ENCODE measurements at regions not wholly inside any gene's neighbourhood (a gene's known extent, or its start where the extent isn't known, plus 50 kb on each side); places are given as distances from the start of the nearest gene placed in this dataset.

- H3K27me3 ChIP-seq (replicated peaks; ENCODE audit: insufficient read depth, low read depth, low read length, poor library complexity): no peaks in the 10 kb centered on the region
- intact Hi-C loops (cut with micrococcal nuclease; ENCODE audit: unreplicated experiment): no loop called here
- TF ChIP-seq EZH2 (IDR thresholded peaks at IDR 0.05; ENCODE audit: borderline replicate concordance, low read depth, low read length, poor library complexity, severe bottlenecking): no peak
- TF ChIP-seq, protein P1, sequence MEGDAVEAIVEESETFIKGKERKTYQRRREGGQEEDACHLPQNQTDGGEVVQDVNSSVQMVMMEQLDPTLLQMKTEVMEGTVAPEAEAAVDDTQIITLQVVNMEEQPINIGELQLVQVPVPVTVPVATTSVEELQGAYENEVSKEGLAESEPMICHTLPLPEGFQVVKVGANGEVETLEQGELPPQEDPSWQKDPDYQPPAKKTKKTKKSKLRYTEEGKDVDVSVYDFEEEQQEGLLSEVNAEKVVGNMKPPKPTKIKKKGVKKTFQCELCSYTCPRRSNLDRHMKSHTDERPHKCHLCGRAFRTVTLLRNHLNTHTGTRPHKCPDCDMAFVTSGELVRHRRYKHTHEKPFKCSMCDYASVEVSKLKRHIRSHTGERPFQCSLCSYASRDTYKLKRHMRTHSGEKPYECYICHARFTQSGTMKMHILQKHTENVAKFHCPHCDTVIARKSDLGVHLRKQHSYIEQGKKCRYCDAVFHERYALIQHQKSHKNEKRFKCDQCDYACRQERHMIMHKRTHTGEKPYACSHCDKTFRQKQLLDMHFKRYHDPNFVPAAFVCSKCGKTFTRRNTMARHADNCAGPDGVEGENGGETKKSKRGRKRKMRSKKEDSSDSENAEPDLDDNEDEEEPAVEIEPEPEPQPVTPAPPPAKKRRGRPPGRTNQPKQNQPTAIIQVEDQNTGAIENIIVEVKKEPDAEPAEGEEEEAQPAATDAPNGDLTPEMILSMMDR (conservative IDR thresholded peaks at IDR 0.05; ENCODE audit: low read depth, low read length): no peak
- ChIA-PET POLR2A (ENCODE audit: low non-redundant PET) (no interaction called here), CTCF (no interaction called here)
- DNase-seq (ENCODE audit: low spot score): no peak
- no peak overlapping the region for H3K27ac ChIP-seq (ENCODE audit: low read depth, low read length, poor library complexity, severe bottlenecking)
- H3K9me3 ChIP-seq (ENCODE audit: low read depth, low read length, poor library complexity, severe bottlenecking): no peaks in the 10 kb centered on the region
- H3K4me1 ChIP-seq (ENCODE audit: insufficient read depth, low read length, poor library complexity, severe bottlenecking): no peaks in the 10 kb centered on the region
- BruUV-seq (replicated peaks): no TSS peak
- no peaks in the 10 kb centered on the region for H3K36me3 ChIP-seq (ENCODE audit: insufficient read depth, low read length, poor library complexity, severe bottlenecking)
- H3K4me3 ChIP-seq (ENCODE audit: low read depth, low read length, poor library complexity, severe bottlenecking): no peak overlapping the region
These were observed 72.1 kb upstream of the HDGFL1 start for GRCh38 chr6:22497276-22497675.

DNA sequence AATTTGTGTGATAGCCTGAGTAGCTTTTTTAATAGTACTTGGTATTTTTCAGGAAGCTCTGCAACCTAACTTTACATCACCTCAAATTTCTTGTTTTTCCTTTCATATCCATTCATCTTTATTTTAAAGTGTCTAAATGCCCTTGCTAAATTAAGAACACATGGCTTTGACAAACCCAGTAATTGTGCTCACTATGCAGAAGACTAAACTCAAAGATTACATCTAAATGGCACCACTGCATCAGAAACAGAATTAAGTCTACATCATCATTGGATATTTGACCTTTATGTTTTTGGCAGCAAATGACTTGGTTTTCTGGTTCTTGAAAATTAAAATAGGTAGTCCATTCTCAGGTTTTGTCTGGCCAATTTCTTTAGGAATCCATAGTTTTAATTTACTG, 69.6 kb upstream of the HDGFL1 start:
- Histone ChIP-seq H3K4me1 (ENCODE audit: insufficient read depth, low read length, poor library complexity, severe bottlenecking) (no peaks in the 10 kb centered on the region), H3K9me3 (ENCODE audit: low read depth, low read length, poor library complexity, severe bottlenecking) (no peaks in the 10 kb centered on the region), H3K4me3 (ENCODE audit: low read depth, low read length, poor library complexity, severe bottlenecking) (no peak overlapping the region), H3K36me3 (ENCODE audit: insufficient read depth, low read length, poor library complexity, severe bottlenecking) (no peaks in the 10 kb centered on the region), H3K27me3 (replicated peaks; ENCODE audit: insufficient read depth, low read depth, low read length, poor library complexity) (no peaks in the 10 kb centered on the region), H3K27ac (ENCODE audit: low read depth, low read length, poor library complexity, severe bottlenecking) (no peak overlapping the region)
- POLR2A ChIA-PET (ENCODE audit: low non-redundant PET): no interaction called here
- TF ChIP-seq, protein P1 (conservative IDR thresholded peaks at IDR 0.05; ENCODE audit: low read depth, low read length): no peak
- TF ChIP-seq EZH2 (IDR thresholded peaks at IDR 0.05; ENCODE audit: borderline replicate concordance, low read depth, low read length, poor library complexity, severe bottlenecking): no peak
- BruUV-seq (replicated peaks): no TSS peak
- CTCF ChIA-PET: no interaction called here
- intact Hi-C loops (cut with micrococcal nuclease; ENCODE audit: unreplicated experiment): no loop called here
- DNase-seq (ENCODE audit: low spot score): no peak

- no peak for DNase-seq (ENCODE audit: low spot score)
- ChIA-PET CTCF (no interaction called here), POLR2A (ENCODE audit: low non-redundant PET) (no interaction called here)
- no TSS peak for BruUV-seq (replicated peaks)
- Histone ChIP-seq H3K4me1 (ENCODE audit: insufficient read depth, low read length, poor library complexity, severe bottlenecking) (no peaks in the 10 kb centered on the region), H3K27ac (ENCODE audit: low read depth, low read length, poor library complexity, severe bottlenecking) (no peak overlapping the region), H3K4me3 (ENCODE audit: low read depth, low read length, poor library complexity, severe bottlenecking) (no peak overlapping the region), H3K36me3 (ENCODE audit: insufficient read depth, low read length, poor library complexity, severe bottlenecking) (no peaks in the 10 kb centered on the region), H3K9me3 (ENCODE audit: low read depth, low read length, poor library complexity, severe bottlenecking) (no peaks in the 10 kb centered on the region), H3K27me3 (replicated peaks; ENCODE audit: insufficient read depth, low read depth, low read length, poor library complexity) (no peaks in the 10 kb centered on the region)
- TF ChIP-seq EZH2 (IDR thresholded peaks at IDR 0.05; ENCODE audit: borderline replicate concordance, low read depth, low read length, poor library complexity, severe bottlenecking): no peak
- TF ChIP-seq, protein P1 (conservative IDR thresholded peaks at IDR 0.05; ENCODE audit: low read depth, low read length): no peak
- intact Hi-C loops (cut with micrococcal nuclease; ENCODE audit: unreplicated experiment): no loop called here
These were observed 62.9 kb upstream of the HDGFL1 start for GRCh38 chr6:22506496-22506895.

Data from A673 (cell line).